Ovary (tissue), 3 donors: ENCODE measurements at regions not wholly inside any gene's neighbourhood (a gene's known extent, or its start where the extent isn't known, plus 50 kb on each side); places are given as distances from the start of the nearest gene placed in this dataset.

Experiments
- EP300 ChIP-seq: sonication (generic); formaldehyde crosslinking; IDR thresholded peaks from one replicate; pipeline ENCODE4 v1.6.1; 2017; ENCODE audit warnings: antibody characterized with exemption
- POLR2A ChIP-seq: fragments of 450-650 bp; IDR thresholded peaks from one replicate; pipeline ENCODE4 v1.6.1; 2017; ENCODE audit warnings: antibody characterized with exemption, mild to moderate bottlenecking, moderate library complexity
- TF ChIP-seq, protein P1 (sequence below), 3 donors: fragments of 450-650 bp in 2 of 3; fragments of 200-600 bp in 1 of 3; IDR thresholded peaks; one replicate each; pipeline versions ENCODE4 v1.5.1 to v1.8.0; 2016 to 2022; ENCODE audit warnings: antibody characterized with exemption in 3 of 3, mild to moderate bottlenecking in 1 of 3
- donor health status: DM: no; HTN: no; CAD: no.

DNA sequence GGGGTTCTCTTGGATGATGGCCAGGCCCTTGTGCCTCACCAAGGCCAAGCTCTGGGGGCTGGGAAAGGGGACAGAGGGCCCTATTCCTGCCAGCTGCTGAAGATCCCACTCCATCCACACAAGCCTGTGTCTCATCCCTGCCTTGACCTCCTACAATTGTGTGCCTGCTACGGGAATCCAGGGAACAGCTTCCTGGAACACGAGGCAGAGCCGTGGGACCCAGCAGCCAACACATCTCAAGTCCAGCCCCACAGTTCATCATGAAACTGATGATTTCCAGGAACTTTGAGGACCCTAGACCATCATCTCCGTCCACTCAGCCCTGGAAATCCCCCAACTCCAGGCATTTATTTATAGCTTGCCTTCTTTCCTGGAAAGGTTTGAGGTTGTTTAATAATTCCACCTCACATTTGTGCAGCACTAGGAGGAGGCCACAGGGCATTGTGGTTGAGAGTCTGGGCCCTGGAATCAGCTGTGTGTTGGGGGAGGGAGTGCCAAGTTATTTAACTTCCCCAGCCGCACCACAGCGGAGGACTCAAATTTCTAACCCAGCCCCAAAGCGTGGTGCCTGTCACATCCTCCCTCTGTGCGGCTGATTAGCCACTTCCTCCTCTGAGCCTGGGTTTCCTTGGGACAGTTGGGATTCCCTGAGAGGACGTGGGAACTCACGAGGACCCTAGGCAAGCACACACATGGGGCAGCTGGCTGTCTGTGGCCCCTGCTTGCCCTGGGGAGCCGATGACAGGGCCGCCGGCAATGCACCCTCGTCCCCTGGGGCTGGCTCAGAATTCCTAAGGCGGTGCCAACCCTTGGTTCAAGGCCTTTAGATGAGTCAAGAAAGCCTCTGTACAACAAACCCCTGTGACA is 58.2 kb upstream of the GGTA1 start:
- TF ChIP-seq, protein P1, sequence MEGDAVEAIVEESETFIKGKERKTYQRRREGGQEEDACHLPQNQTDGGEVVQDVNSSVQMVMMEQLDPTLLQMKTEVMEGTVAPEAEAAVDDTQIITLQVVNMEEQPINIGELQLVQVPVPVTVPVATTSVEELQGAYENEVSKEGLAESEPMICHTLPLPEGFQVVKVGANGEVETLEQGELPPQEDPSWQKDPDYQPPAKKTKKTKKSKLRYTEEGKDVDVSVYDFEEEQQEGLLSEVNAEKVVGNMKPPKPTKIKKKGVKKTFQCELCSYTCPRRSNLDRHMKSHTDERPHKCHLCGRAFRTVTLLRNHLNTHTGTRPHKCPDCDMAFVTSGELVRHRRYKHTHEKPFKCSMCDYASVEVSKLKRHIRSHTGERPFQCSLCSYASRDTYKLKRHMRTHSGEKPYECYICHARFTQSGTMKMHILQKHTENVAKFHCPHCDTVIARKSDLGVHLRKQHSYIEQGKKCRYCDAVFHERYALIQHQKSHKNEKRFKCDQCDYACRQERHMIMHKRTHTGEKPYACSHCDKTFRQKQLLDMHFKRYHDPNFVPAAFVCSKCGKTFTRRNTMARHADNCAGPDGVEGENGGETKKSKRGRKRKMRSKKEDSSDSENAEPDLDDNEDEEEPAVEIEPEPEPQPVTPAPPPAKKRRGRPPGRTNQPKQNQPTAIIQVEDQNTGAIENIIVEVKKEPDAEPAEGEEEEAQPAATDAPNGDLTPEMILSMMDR (IDR thresholded peaks at IDR 0.05): no peak
- TF ChIP-seq POLR2A: no peak
- TF ChIP-seq EP300: no peak
